ENCODE measurements at regions not wholly inside any gene's neighbourhood (a gene's known extent, or its start where the extent isn't known, plus 50 kb on each side); places are given as distances from the start of the nearest gene placed in this dataset.

DNA sequence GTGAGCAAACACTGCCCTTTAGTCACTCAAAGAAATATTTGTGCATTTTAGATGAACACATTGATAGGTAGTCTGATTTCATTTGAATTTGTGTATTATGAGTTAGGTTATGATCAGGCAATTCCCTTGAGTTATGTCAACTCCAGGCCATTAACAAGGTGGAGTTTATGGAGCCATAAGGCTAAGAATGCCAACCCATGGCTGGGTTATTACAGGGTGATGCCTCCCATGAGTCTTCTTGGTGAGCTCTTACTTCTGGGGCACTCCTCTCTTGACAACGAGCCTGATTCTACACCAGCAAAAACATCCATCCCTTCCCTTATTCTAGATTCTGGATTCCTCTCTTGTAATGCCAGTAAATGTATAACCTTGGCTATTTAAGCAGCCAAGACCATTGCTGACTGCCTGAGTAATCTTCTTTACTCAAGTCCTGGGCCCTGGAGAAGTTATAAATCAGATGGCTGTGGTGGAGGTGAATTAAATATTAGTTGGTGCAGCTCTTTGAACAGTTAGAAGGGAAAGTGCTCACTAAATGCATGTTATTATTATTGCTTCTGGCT lies 645.7 kb upstream of the TENM4 start:
- TF ChIP-seq, protein P1, sequence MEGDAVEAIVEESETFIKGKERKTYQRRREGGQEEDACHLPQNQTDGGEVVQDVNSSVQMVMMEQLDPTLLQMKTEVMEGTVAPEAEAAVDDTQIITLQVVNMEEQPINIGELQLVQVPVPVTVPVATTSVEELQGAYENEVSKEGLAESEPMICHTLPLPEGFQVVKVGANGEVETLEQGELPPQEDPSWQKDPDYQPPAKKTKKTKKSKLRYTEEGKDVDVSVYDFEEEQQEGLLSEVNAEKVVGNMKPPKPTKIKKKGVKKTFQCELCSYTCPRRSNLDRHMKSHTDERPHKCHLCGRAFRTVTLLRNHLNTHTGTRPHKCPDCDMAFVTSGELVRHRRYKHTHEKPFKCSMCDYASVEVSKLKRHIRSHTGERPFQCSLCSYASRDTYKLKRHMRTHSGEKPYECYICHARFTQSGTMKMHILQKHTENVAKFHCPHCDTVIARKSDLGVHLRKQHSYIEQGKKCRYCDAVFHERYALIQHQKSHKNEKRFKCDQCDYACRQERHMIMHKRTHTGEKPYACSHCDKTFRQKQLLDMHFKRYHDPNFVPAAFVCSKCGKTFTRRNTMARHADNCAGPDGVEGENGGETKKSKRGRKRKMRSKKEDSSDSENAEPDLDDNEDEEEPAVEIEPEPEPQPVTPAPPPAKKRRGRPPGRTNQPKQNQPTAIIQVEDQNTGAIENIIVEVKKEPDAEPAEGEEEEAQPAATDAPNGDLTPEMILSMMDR (IDR thresholded peaks at IDR 0.05; ENCODE audit: low read length): no peak
- TF ChIP-seq EZH2 (IDR thresholded peaks at IDR 0.05; ENCODE audit: borderline replicate concordance, low read length): no peak

Data from OCI-LY1 (cell line).